Large intestine (tissue), 3 donors: ENCODE measurements at regions not wholly inside any gene's neighbourhood (a gene's known extent, or its start where the extent isn't known, plus 50 kb on each side); places are given as distances from the start of the nearest gene placed in this dataset.
A peak's percentile ranks its signal among the peaks of the same experiment; 100 is the strongest.

ENCODE experiments used
- DNase-seq, 2 donors: peaks; one replicate each; pipeline versions ENCODE4 v3.0.0 to v3.0.0-alpha.2; 2013
- H3K27ac ChIP-seq: one replicate; pipeline ENCODE4 v1.5.1; 2013; ENCODE audit warnings: low read length
- H3K27me3 ChIP-seq: 2 replicates; pipeline ENCODE4 v1.6.1; 2013; ENCODE audit warnings: low read length; ENCODE audit not compliant: control insufficient read depth, insufficient read depth
- H3K36me3 ChIP-seq: 2 replicates; pipeline ENCODE4 v1.6.1; 2013; ENCODE audit warnings: low read length; ENCODE audit not compliant: control insufficient read depth, insufficient read depth
- H3K4me1 ChIP-seq: one replicate; pipeline ENCODE4 v1.6.1; 2013; ENCODE audit warnings: low read length; ENCODE audit not compliant: control insufficient read depth, insufficient read depth
- H3K4me3 ChIP-seq: one replicate; pipeline ENCODE4 v1.5.1; 2013; ENCODE audit warnings: low read length
- H3K9me3 ChIP-seq: one replicate; pipeline ENCODE4 v1.6.1; 2013; ENCODE audit warnings: mild to moderate bottlenecking, low read depth, low read length, moderate library complexity; ENCODE audit not compliant: control insufficient read depth
- WGBS: methylation state at CpG from one replicate; pipeline ENCODE4 v1.1.5; 2013; ENCODE audit warnings: low lambda C conversion rate; ENCODE audit not compliant: insufficient coverage; 5-methylcytosine and 5-hydroxymethylcytosine counted together

DNA sequence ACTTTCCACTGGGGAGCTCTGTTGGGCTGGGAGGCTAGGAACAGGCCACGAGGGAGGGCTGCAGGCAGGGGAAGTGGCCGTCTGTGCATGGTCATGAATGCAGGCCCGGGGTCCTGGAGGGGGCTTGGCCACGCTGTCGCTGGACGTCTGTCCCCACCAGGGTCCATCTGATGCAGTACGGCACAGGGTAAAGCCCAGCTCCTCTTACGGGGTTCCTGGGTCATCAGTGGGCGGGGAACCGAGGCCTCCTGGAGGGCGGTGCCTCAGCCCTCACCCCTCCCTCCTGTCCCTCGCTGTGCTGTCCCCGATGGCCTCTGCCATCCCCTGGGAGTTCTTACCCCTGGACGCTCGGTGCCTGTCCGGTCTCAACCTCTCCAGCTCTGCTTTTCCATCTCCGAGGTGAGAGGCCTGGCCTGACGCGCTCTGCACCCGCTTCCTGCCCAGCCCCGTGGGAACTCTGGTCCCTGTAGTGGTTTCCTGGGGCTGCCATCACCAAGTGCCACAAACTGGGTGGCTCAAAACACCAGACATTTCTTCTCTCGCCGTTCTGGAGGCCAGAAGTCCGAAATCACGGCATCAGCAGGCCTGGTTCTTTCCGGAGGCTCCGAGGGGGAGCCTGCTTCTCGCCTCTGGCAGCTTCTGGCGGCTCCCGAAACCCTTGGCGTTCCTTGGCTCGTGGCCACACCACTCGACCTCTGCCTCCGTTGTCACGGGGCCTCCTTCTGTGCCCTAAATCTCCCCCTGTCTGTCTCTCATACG is 182.8 kb downstream of the SEC14L1 start:
- no CpG with 5 or more reads among the region's 36 CpGs for WGBS
- H3K4me3 ChIP-seq, result peak overlapping the region; percentile 1
- no peaks in the 10 kb centered on the region for H3K27me3 ChIP-seq
- H3K4me1 ChIP-seq, result peaks cover 89% of the 10 kb centered on the region
- peak overlapping the region; percentile 90 for H3K27ac ChIP-seq
- peaks cover 3% of the 10 kb centered on the region for H3K36me3 ChIP-seq
- H3K9me3 ChIP-seq, result peaks cover 11% of the 10 kb centered on the region
- DNase-seq, result no peak

DNA sequence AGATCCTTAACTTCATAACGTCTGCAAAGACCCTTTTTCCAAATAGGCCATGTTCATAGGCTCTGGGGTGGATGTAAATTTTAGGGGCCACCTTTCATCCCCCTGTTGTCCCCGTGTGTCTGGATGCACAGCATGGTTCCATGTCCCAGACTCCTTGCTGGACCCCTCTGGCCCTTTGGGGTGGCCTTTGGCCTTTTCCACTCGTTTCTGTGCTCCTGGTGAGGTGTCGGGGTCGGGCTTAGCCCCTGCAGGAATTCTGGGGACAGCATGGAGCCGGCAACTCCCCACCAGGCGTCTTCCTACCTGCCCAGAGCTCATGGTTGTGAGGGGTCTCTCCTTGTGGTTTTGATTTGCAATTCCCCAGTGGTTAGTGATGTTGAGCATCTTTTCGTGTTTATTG is 183.5 kb downstream of the SEC14L1 start:
- Histone ChIP-seq H3K27me3 (no peaks in the 10 kb centered on the region), H3K36me3 (peaks cover 3% of the 10 kb centered on the region), H3K4me3 (no peak overlapping the region), H3K9me3 (peaks cover 11% of the 10 kb centered on the region), H3K27ac (peak overlapping the region; percentile 90), H3K4me1 (peaks cover 89% of the 10 kb centered on the region)
- no CpG with 5 or more reads among the region's 8 CpGs for WGBS
- DNase-seq, result no peak

DNA sequence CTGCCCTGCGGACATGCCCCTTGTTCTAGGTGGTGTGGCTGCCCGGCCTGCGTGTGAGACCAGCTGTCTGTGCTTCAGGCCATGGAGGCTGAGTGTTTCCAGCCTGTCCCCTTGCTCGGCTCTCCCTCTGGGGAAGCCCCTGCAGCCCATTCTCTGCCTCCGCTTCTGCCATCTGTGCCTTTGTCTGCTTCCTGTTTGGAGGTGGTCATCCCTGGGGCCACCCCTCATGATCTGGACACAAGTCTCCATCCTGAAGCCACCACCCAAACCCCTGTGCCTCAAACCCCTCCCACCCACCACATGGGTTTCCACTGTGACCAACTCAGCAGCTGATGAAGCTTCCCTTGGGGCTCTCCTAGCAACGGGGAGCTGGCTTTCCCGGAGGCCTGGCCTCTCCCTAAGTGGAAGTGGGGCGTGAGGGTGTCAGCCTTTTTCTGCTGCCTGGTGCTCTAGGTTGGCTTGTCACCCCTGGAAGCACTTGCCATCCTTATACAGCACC is 184.9 kb downstream of the SEC14L1 start:
- WGBS, result no CpG with 5 or more reads among the region's 8 CpGs
- H3K4me3 ChIP-seq, result no peak overlapping the region
- H3K4me1 ChIP-seq, result peaks cover 84% of the 10 kb centered on the region
- no peak for DNase-seq
- H3K9me3 ChIP-seq, result peaks cover 11% of the 10 kb centered on the region
- H3K27ac ChIP-seq, result peak overlapping the region; percentile 23
- H3K36me3 ChIP-seq, result peaks cover 3% of the 10 kb centered on the region
- H3K27me3 ChIP-seq, result no peaks in the 10 kb centered on the region

DNA sequence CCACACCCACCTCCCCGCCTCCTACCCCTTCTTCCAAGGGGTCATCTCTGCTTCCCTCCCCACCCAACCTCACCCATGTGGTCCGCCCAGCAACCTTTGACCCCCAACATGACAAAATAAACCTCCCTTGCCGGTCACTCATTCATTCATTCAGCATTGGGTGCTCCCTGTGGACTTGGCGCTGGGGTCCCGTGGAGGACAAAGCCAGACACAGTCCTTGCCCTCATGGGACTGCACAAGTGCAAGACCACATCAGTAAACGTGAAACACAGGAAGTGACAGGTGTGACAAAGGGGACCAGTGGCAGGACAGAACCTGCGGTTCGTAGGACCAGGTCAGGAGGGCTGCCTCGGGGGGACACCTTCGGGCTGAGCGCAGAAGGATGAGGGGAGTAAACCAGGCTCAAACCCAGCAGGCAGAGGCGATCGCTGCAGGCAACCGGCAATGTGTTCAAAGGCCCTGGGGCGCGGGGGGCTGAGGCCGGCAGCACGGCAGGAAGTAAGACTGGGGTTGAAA is 185.4 kb downstream of the SEC14L1 start:
- H3K36me3 ChIP-seq, result peaks cover 3% of the 10 kb centered on the region
- no peak overlapping the region for H3K27ac ChIP-seq
- peaks cover 11% of the 10 kb centered on the region for H3K9me3 ChIP-seq
- peaks cover 80% of the 10 kb centered on the region for H3K4me1 ChIP-seq
- WGBS, result no CpG with 5 or more reads among the region's 18 CpGs
- no peak for DNase-seq
- no peaks in the 10 kb centered on the region for H3K27me3 ChIP-seq
- H3K4me3 ChIP-seq, result no peak overlapping the region

- Histone ChIP-seq H3K36me3 (peaks cover 3% of the 10 kb centered on the region), H3K27ac (no peak overlapping the region), H3K4me1 (peaks cover 83% of the 10 kb centered on the region), H3K9me3 (peaks cover 9% of the 10 kb centered on the region), H3K4me3 (no peak overlapping the region), H3K27me3 (no peaks in the 10 kb centered on the region)
- WGBS, result no CpG with 5 or more reads among the region's 7 CpGs
- DNase-seq, result no peak
Measured at GRCh38 chr17:77326636-77327035, 185.9 kb downstream of the SEC14L1 start.

DNA sequence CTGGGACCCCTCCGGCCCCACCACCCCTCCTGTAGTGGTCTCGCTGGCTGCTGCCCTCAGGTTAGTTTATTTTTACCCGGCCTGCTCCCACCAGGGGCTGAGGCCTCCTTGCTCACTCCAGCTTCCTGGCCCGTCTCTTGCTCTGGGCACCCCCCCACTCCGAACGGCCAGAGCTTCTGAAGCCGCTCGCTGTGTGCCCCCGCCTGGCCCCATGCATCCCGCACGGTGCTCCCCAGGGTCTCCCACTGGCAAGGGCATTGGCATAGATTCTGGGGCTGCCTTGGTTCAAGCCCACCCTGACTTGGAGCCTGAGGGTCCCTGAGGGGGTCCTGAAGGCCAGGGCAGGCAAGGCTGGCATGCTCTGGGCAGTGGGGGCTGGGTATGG is 186.4 kb downstream of the SEC14L1 start:
- H3K4me1 ChIP-seq, result peaks cover 83% of the 10 kb centered on the region
- H3K4me3 ChIP-seq, result no peak overlapping the region
- peak overlapping the region; percentile 63 for H3K27ac ChIP-seq
- DNase-seq, result no peak
- H3K9me3 ChIP-seq, result peaks cover 6% of the 10 kb centered on the region
- no CpG with 5 or more reads among the region's 11 CpGs for WGBS
- no peaks in the 10 kb centered on the region for H3K27me3 ChIP-seq
- peaks cover 3% of the 10 kb centered on the region for H3K36me3 ChIP-seq

DNA sequence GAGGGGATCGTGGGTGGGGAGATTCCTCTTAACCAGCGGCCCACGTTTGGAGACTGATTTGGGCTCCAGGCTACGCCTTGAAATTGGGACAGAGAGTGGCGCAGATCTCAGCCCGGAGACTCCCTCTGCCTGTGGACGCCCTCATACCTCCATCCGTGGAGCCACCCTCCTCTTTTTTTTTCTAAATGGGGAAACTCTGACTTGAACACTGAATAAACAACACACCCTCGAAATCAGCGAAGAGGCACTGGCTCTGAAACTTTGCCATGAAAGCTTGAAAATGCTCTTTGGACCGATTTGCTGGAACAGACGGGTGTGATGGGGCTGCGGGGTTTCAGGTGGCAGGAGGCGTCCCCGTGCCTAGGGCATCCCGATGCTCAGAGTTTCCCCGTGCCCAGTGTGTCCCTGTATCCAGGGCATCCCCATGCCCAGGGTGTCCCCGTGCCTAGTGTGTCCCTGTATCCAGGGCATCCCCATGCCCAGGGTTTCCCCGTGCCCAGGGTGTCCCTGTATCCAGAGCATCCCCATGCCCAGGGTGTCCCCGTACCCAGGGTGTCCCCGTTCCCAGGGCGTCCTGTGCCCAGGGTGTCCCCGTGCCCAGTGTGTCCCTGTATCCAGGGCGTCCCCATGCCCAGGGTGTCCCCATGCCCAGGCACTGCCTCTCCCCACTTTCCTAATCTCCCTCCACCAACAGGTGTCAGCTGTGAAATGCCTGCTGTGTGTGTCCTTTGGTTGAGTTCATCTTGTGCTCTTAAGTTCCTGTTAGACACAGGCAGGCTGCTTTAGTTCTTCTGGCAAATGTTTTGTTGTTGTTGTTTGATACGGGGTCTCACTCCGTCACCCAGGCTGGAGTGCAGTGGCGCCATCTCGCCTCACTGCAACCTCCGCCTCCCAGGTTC is 187.0 kb downstream of the SEC14L1 start:
- Histone ChIP-seq H3K4me1 (peaks cover 77% of the 10 kb centered on the region), H3K27ac (peak overlapping the region; percentile 63), H3K27me3 (no peaks in the 10 kb centered on the region), H3K4me3 (no peak overlapping the region), H3K36me3 (peaks cover 3% of the 10 kb centered on the region), H3K9me3 (peaks cover 3% of the 10 kb centered on the region)
- peak; percentile 70 to 87 for DNase-seq
- no CpG with 5 or more reads among the region's 29 CpGs for WGBS

GRCh38 chr17:77328823-77329740 is 188.3 kb downstream of the SEC14L1 start:
- no CpG with 5 or more reads among the region's 15 CpGs for WGBS
- DNase-seq, result no peak
- Histone ChIP-seq H3K4me1 (peaks cover 64% of the 10 kb centered on the region), H3K27ac (no peak overlapping the region), H3K36me3 (peaks cover 1% of the 10 kb centered on the region), H3K27me3 (no peaks in the 10 kb centered on the region), H3K9me3 (peaks cover 3% of the 10 kb centered on the region), H3K4me3 (no peak overlapping the region)

DNA sequence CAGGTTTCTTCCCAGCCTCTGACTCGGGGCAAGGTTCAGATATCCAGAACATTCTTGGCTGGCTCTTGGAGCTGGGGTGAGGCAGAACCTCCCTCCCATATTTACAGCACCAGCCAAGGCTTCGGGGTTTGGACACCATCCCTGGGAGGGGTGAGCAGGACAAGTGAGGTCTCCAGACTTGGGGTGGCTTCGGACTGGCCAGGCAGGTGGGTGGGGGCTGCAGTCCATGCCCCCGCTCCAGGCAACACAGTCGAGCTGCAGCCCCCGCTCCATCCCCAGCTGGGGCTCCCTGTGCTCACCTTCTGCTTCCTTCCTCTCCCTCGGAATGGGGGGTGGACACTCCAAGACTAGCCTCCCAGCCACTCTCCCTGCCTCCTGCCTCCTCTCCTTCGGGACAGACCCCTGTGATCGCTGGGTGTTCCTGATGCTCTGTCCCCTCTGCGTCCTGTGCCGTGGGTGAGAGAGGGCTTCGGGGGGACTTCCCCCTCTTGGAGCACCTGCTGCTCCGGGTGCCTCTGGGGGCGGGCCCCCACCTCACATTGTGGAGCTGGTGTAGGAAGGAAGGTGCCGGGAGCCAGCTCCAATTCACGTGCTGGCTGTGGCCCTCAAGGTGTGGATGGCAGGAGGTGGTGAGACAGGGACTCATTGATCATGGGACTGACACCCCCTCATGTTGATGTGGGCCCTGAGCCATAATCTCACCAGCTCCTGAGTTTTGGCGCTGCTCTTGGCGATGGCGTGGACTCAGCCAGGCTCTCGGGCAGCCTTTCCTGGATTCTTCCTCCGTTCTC is 189.2 kb downstream of the SEC14L1 start:
- Histone ChIP-seq H3K27me3 (no peaks in the 10 kb centered on the region), H3K9me3 (peaks cover 3% of the 10 kb centered on the region), H3K4me3 (no peak overlapping the region), H3K4me1 (peaks cover 59% of the 10 kb centered on the region), H3K36me3 (no peaks in the 10 kb centered on the region), H3K27ac (no peak overlapping the region)
- no CpG with 5 or more reads among the region's 21 CpGs for WGBS
- no peak for DNase-seq
